ENCODE measurements at regions not wholly inside any gene's neighbourhood (a gene's known extent, or its start where the extent isn't known, plus 50 kb on each side); places are given as distances from the start of the nearest gene placed in this dataset.

DNA sequence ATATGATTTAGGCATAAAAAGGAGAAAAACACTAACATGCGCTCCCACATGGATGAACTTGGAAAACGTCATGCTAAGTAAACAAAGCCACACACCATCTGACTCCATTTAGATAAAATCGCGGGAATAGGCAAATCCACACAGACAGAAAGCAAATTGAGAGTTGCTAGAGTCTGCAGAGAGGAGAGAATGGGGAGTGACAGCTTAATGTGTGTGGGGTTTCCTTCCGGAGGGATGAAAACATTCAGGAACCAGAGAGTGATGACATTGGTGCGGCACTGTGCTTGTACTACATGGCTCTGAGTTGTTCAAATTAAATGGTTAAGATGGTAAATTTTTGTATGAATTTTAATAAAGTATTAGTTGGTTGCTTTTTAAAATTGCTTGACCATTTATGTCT is 482.9 kb upstream of the AKR1E2 start:
- Histone ChIP-seq H3K4me3 (ENCODE audit: low read length) (no peak overlapping the region), H3K27ac (ENCODE audit: low read length) (no peak overlapping the region), H3K27me3 (ENCODE audit: insufficient read depth, low read length) (no peaks in the 10 kb centered on the region)

GRCh38 chr10:4338768-4339167 is 487.2 kb upstream of the AKR1E2 start:
- no peaks in the 10 kb centered on the region for H3K27me3 ChIP-seq (ENCODE audit: insufficient read depth, low read length)
- H3K36me3 ChIP-seq (ENCODE audit: insufficient read depth, low read depth, low read length) = no peaks in the 10 kb centered on the region
- peaks cover 5% of the 10 kb centered on the region; the same call in 1 of the 2 replicates for H3K4me1 ChIP-seq (ENCODE audit: insufficient read depth, low read length)
- H3K9ac ChIP-seq (ENCODE audit: low read depth, low read length) = no peak overlapping the region
- H3K9me3 ChIP-seq (ENCODE audit: insufficient read depth, low read depth, low read length) = peaks cover 6% of the 10 kb centered on the region
- no peak overlapping the region for H3K27ac ChIP-seq (ENCODE audit: low read length)
- no peak overlapping the region for H3K4me3 ChIP-seq (ENCODE audit: low read length)

More for the DNA sequence above, 482.9 kb upstream of the AKR1E2 start:
- H3K36me3 ChIP-seq (ENCODE audit: insufficient read depth, low read depth, low read length) = no peaks in the 10 kb centered on the region
- H3K9ac ChIP-seq (ENCODE audit: low read depth, low read length) = no peak overlapping the region
- no peaks in the 10 kb centered on the region for H3K9me3 ChIP-seq (ENCODE audit: insufficient read depth, low read depth, low read length)
- H3K4me1 ChIP-seq (ENCODE audit: insufficient read depth, low read length) = peaks cover 8% of the 10 kb centered on the region; the same call in 1 of the 2 replicates

DNA sequence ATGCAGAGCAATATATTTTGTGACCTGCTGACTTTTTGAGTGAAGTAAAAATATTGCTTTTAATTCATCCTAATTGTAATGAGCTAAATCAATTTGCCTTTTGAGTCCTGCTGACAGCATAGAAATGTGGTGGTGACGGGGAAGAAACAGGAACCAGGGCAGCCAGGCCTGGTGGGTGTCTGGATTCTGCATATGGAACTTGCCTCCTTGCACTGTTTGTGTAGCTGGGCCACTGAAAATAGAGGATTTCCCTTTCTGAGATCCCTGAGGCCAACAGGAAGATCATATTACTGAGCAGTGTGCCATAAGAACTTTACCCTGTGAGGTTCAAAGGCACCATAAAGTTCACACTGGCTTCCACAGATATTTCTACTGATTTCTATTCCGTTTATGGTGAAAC is 488.4 kb upstream of the AKR1E2 start:
- H3K27me3 ChIP-seq (ENCODE audit: insufficient read depth, low read length) = no peaks in the 10 kb centered on the region
- peaks cover 5% of the 10 kb centered on the region; the same call in 1 of the 2 replicates for H3K4me1 ChIP-seq (ENCODE audit: insufficient read depth, low read length)

DNA sequence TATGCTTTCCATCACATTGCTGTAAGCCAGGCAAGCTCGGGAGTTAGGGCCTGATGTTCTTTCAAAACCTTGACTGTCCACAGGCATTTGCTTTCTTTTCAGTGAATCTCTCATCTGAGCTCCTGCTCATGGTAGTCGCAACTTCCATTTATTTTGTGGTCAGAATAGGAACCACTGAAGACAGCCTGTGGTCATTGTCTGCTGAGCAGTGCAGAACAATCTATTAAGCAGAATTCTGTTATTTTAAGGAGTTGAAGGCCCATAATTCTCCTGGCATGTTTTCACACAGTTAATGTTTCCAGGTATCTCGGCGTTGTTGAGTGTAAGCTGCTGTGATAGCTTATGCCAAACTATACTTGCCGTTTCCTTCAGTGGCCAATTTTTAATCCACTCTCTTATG is 491.1 kb upstream of the AKR1E2 start:
- no peak overlapping the region for H3K4me3 ChIP-seq (ENCODE audit: low read length)

More for the DNA sequence above, 488.4 kb upstream of the AKR1E2 start:
- Histone ChIP-seq H3K4me3 (ENCODE audit: low read length) (no peak overlapping the region), H3K27ac (ENCODE audit: low read length) (no peak overlapping the region), H3K36me3 (ENCODE audit: insufficient read depth, low read depth, low read length) (no peaks in the 10 kb centered on the region), H3K9ac (ENCODE audit: low read depth, low read length) (no peak overlapping the region), H3K9me3 (ENCODE audit: insufficient read depth, low read depth, low read length) (peaks cover 13% of the 10 kb centered on the region)

DNA sequence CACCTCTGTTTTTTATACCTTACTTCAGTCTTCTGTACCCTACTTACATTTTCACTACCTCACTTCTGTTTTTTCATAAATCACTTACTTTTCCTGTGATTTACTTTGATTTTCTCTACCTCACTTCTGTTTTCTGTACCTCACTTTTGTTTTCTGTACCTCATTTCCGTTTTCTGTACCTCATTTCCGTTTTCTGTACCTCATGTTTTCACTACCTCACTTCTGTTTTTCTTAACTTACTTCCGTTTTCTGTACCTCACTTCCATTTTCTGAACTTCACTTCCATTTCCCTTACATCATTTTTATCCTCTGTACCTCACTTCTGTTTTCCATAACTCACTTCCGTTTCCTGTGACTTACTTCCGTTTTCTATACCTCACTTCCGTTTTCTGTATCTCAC is 492.0 kb upstream of the AKR1E2 start:
- H3K36me3 ChIP-seq (ENCODE audit: insufficient read depth, low read depth, low read length) = no peaks in the 10 kb centered on the region
- no peaks in the 10 kb centered on the region for H3K27me3 ChIP-seq (ENCODE audit: insufficient read depth, low read length)
- no peak overlapping the region for H3K9ac ChIP-seq (ENCODE audit: low read depth, low read length)
- peaks cover 5% of the 10 kb centered on the region; the same call in 1 of the 2 replicates for H3K4me1 ChIP-seq (ENCODE audit: insufficient read depth, low read length)
- no peak overlapping the region for H3K4me3 ChIP-seq (ENCODE audit: low read length)
- H3K27ac ChIP-seq (ENCODE audit: low read length) = no peak overlapping the region
- H3K9me3 ChIP-seq (ENCODE audit: insufficient read depth, low read depth, low read length) = peaks cover 13% of the 10 kb centered on the region

More for the DNA sequence above, 491.1 kb upstream of the AKR1E2 start:
- Histone ChIP-seq H3K36me3 (ENCODE audit: insufficient read depth, low read depth, low read length) (no peaks in the 10 kb centered on the region), H3K27ac (ENCODE audit: low read length) (no peak overlapping the region), H3K9ac (ENCODE audit: low read depth, low read length) (no peak overlapping the region), H3K9me3 (ENCODE audit: insufficient read depth, low read depth, low read length) (peaks cover 13% of the 10 kb centered on the region), H3K27me3 (ENCODE audit: insufficient read depth, low read length) (no peaks in the 10 kb centered on the region), H3K4me1 (ENCODE audit: insufficient read depth, low read length) (peaks cover 5% of the 10 kb centered on the region; the same call in 1 of the 2 replicates)

GRCh38 chr10:4333459-4333894 is 492.5 kb upstream of the AKR1E2 start:
- Histone ChIP-seq H3K4me3 (ENCODE audit: low read length) (no peak overlapping the region), H3K27ac (ENCODE audit: low read length) (no peak overlapping the region), H3K36me3 (ENCODE audit: insufficient read depth, low read depth, low read length) (no peaks in the 10 kb centered on the region), H3K9ac (ENCODE audit: low read depth, low read length) (no peak overlapping the region), H3K9me3 (ENCODE audit: insufficient read depth, low read depth, low read length) (peaks cover 13% of the 10 kb centered on the region), H3K27me3 (ENCODE audit: insufficient read depth, low read length) (no peaks in the 10 kb centered on the region), H3K4me1 (ENCODE audit: insufficient read depth, low read length) (peaks cover 5% of the 10 kb centered on the region; the same call in 1 of the 2 replicates)

GRCh38 chr10:4332764-4333458 is 493.1 kb upstream of the AKR1E2 start:
- H3K9ac ChIP-seq (ENCODE audit: low read depth, low read length) = no peak overlapping the region
- peaks cover 13% of the 10 kb centered on the region for H3K9me3 ChIP-seq (ENCODE audit: insufficient read depth, low read depth, low read length)
- peaks cover 5% of the 10 kb centered on the region; the same call in 1 of the 2 replicates for H3K4me1 ChIP-seq (ENCODE audit: insufficient read depth, low read length)
- no peaks in the 10 kb centered on the region for H3K27me3 ChIP-seq (ENCODE audit: insufficient read depth, low read length)
- H3K27ac ChIP-seq (ENCODE audit: low read length) = no peak overlapping the region
- H3K4me3 ChIP-seq (ENCODE audit: low read length) = no peak overlapping the region
- no peaks in the 10 kb centered on the region for H3K36me3 ChIP-seq (ENCODE audit: insufficient read depth, low read depth, low read length)

DNA sequence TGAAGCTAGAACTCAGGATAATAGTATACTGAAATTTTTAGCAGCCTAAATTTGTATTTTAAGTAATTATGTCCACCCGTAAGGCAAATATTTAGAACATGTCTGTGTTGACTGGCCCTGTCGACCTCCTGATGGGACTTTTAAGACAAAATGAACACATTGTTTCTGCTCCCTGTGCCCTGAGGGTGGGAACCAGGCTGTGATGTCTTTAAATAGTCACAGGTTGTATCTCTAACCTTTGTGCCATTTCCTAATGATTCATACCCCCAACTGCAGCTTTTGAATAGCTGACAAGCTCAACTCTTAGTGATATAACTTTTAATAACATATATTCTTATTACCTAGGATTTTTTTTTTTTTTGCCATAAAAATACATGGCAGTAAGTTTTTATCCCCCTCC is 494.9 kb upstream of the AKR1E2 start:
- H3K9me3 ChIP-seq (ENCODE audit: insufficient read depth, low read depth, low read length) = peaks cover 13% of the 10 kb centered on the region
- no peaks in the 10 kb centered on the region for H3K36me3 ChIP-seq (ENCODE audit: insufficient read depth, low read depth, low read length)
- H3K9ac ChIP-seq (ENCODE audit: low read depth, low read length) = no peak overlapping the region
- 0 out of 2 replicates have a peak, but pooled peaks cover 3% of the 10 kb centered on the region for H3K4me1 ChIP-seq (ENCODE audit: insufficient read depth, low read length)
- H3K27me3 ChIP-seq (ENCODE audit: insufficient read depth, low read length) = no peaks in the 10 kb centered on the region
- H3K27ac ChIP-seq (ENCODE audit: low read length) = no peak overlapping the region
- no peak overlapping the region for H3K4me3 ChIP-seq (ENCODE audit: low read length)

- Histone ChIP-seq H3K9ac (ENCODE audit: low read depth, low read length) (no peak overlapping the region), H3K4me3 (ENCODE audit: low read length) (no peak overlapping the region), H3K27ac (ENCODE audit: low read length) (no peak overlapping the region), H3K4me1 (ENCODE audit: insufficient read depth, low read length) (0 out of 2 replicates have a peak, but pooled peaks cover 3% of the 10 kb centered on the region), H3K9me3 (ENCODE audit: insufficient read depth, low read depth, low read length) (peaks cover 13% of the 10 kb centered on the region), H3K27me3 (ENCODE audit: insufficient read depth, low read length) (no peaks in the 10 kb centered on the region), H3K36me3 (ENCODE audit: insufficient read depth, low read depth, low read length) (no peaks in the 10 kb centered on the region)
These were observed 495.4 kb upstream of the AKR1E2 start for GRCh38 chr10:4330636-4331035.

DNA sequence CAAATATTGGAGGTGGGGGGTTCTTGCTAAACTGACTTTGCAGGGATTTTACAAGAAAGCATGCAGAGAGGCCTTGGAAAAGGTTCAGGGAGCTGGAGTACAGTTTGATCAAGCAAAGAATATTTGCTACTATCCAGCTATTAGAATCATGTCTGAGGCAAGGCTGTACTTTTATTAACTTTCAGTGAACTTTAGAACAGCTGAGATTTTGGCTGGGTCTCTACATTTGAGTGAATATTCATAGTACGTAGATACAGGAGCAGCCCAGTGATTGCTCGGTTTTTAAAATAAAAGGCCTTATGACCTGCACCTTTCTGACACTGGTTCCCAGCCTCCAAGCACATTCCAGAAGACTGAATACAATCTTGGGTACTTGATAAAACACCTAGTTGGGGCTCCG is 496.8 kb upstream of the AKR1E2 start:
- H3K27ac ChIP-seq (ENCODE audit: low read length) = no peak overlapping the region
- H3K9ac ChIP-seq (ENCODE audit: low read depth, low read length) = no peak overlapping the region
- peaks cover 11% of the 10 kb centered on the region for H3K9me3 ChIP-seq (ENCODE audit: insufficient read depth, low read depth, low read length)
- H3K4me3 ChIP-seq (ENCODE audit: low read length) = no peak overlapping the region
- H3K4me1 ChIP-seq (ENCODE audit: insufficient read depth, low read length) = no peaks in the 10 kb centered on the region
- H3K36me3 ChIP-seq (ENCODE audit: insufficient read depth, low read depth, low read length) = no peaks in the 10 kb centered on the region
- no peaks in the 10 kb centered on the region for H3K27me3 ChIP-seq (ENCODE audit: insufficient read depth, low read length)

DNA sequence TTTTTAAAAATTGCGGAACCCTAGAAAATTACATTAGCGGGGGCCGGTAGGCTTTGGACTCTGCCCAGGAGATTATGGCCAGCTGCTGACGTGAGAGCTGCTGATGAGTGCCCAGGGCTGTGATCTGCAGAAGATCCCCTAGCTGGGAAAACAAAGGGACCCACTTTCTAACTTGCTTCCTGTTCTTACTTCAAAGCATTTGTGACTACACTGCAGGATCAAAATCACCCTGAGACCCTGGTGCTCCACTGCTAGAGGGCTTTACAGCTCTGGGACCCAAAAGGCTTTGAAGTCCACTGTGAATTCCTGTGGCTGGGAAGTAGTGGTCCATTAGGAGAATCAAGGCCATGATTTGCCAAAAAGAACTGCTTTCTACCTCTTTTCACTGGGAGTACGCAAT is 499.4 kb upstream of the AKR1E2 start:
- Histone ChIP-seq H3K9ac (ENCODE audit: low read depth, low read length) (no peak overlapping the region), H3K36me3 (ENCODE audit: insufficient read depth, low read depth, low read length) (no peaks in the 10 kb centered on the region), H3K27ac (ENCODE audit: low read length) (no peak overlapping the region), H3K4me3 (ENCODE audit: low read length) (no peak overlapping the region), H3K9me3 (ENCODE audit: insufficient read depth, low read depth, low read length) (no peaks in the 10 kb centered on the region), H3K27me3 (ENCODE audit: insufficient read depth, low read length) (no peaks in the 10 kb centered on the region), H3K4me1 (ENCODE audit: insufficient read depth, low read length) (no peaks in the 10 kb centered on the region)

- no peaks in the 10 kb centered on the region for H3K9me3 ChIP-seq (ENCODE audit: insufficient read depth, low read depth, low read length)
- no peaks in the 10 kb centered on the region for H3K27me3 ChIP-seq (ENCODE audit: insufficient read depth, low read length)
- H3K9ac ChIP-seq (ENCODE audit: low read depth, low read length) = no peak overlapping the region
- H3K4me3 ChIP-seq (ENCODE audit: low read length) = no peak overlapping the region
- H3K36me3 ChIP-seq (ENCODE audit: insufficient read depth, low read depth, low read length) = no peaks in the 10 kb centered on the region
- no peaks in the 10 kb centered on the region for H3K4me1 ChIP-seq (ENCODE audit: insufficient read depth, low read length)
- no peak overlapping the region for H3K27ac ChIP-seq (ENCODE audit: low read length)
These were observed 506.1 kb upstream of the AKR1E2 start for GRCh38 chr10:4319870-4320367.
